HEK293 (cell line): ENCODE measurements at regions not wholly inside any gene's neighbourhood (a gene's known extent, or its start where the extent isn't known, plus 50 kb on each side); places are given as distances from the start of the nearest gene placed in this dataset.

Experiments
- CTCF ChIA-PET: fragments of 350-600 bp; formaldehyde crosslinking; extraction: SDS; loops from one replicate; lab custom pipeline; 2021; ENCODE audit warnings: antibody characterized with exemption; lab: Yijun Ruan, JAX
- POLR2A ChIA-PET: fragments of 300-600 bp; formaldehyde crosslinking; extraction: SDS; loops from one replicate; lab custom pipeline; 2020; ENCODE audit warnings: antibody characterized with exemption, inconsistent platforms; lab: Yijun Ruan, JAX
- H3K27ac ChIP-seq: fragments of 200-500 bp; sonication (Bioruptor generic); 2 replicates; pipeline ENCODE4 v1.5.1; 2014; ENCODE audit warnings: low read depth, low read length, control low read depth, inconsistent platforms; ENCODE audit errors: extremely low read depth
- H3K36me3 ChIP-seq, 2 experiments: fragments of 200-500 bp in 1 of 2; sonication (Bioruptor generic) in 1 of 2; 1 replicate in 1 of 2; 2 replicates in 1 of 2; pipeline ENCODE4 v1.5.1; 2014 to 2017; ENCODE audit warnings: inconsistent platforms in 2 of 2, low read length in 2 of 2; ENCODE audit not compliant: control insufficient read depth in 2 of 2, insufficient read depth in 1 of 2
- H3K4me1 ChIP-seq: fragments of 200-500 bp; sonication (Bioruptor generic); 2 replicates; pipeline ENCODE4 v1.5.1; 2014; ENCODE audit warnings: mild to moderate bottlenecking, low read length, inconsistent platforms; ENCODE audit not compliant: control insufficient read depth, insufficient read depth
- H3K4me3 ChIP-seq: 2 replicates; pipeline ENCODE4 v1.5.1; 2011; ENCODE audit warnings: low read depth, mild to moderate bottlenecking, control low read depth, low read length, moderate library complexity
- H3K9me3 ChIP-seq: fragments of 200-500 bp; sonication (Bioruptor generic); 2 replicates; pipeline ENCODE4 v1.5.1; 2014; ENCODE audit warnings: low read depth, low read length, inconsistent platforms; ENCODE audit not compliant: control insufficient read depth, insufficient read depth
- FEZF1 ChIP-seq: fragments of 450-650 bp; formaldehyde crosslinking; IDR thresholded peaks from 2 replicates; pipeline ENCODE4 v1.5.1; 2016; ENCODE audit warnings: missing biosample characterization, missing genetic modification characterization
- IKZF3 ChIP-seq: fragments of 450-650 bp; IDR thresholded peaks from 2 replicates; pipeline ENCODE4 v1.5.0; 2018; ENCODE audit warnings: missing biosample characterization, mild to moderate bottlenecking, missing genetic modification characterization, moderate library complexity
- SALL2 ChIP-seq: fragments of 450-650 bp; formaldehyde crosslinking; IDR thresholded peaks from 2 replicates; pipeline ENCODE4 v1.5.0; 2017; ENCODE audit warnings: missing biosample characterization, mild to moderate bottlenecking, missing genetic modification characterization, borderline replicate concordance
- SCRT2 ChIP-seq: fragments of 450-650 bp; formaldehyde crosslinking; IDR thresholded peaks from 2 replicates; pipeline ENCODE4 v1.5.1; 2016; ENCODE audit warnings: missing biosample characterization, missing genetic modification characterization
- SETDB1 ChIP-seq: IDR thresholded peaks from one replicate; pipeline ENCODE4 v1.6.1; 2017; ENCODE audit warnings: mild to moderate bottlenecking, low read length, moderate library complexity, mixed read lengths; ENCODE audit not compliant: insufficient read length
- SP2 ChIP-seq: fragments of 450-650 bp; formaldehyde crosslinking; IDR thresholded peaks from 2 replicates; pipeline ENCODE4 v1.5.1; 2016; ENCODE audit warnings: missing biosample characterization, missing genetic modification characterization
- TRIM28 ChIP-seq: IDR thresholded peaks from 2 replicates; pipeline ENCODE4 v1.6.1; 2011; ENCODE audit warnings: low read length, control low read depth, borderline replicate concordance
- YY1 ChIP-seq: fragments of 450-650 bp; formaldehyde crosslinking; IDR thresholded peaks from 2 replicates; pipeline ENCODE4 v1.5.1; 2018; ENCODE audit warnings: missing biosample characterization, missing genetic modification characterization
- ZBTB20 ChIP-seq: fragments of 450-650 bp; formaldehyde crosslinking; IDR thresholded peaks from 2 replicates; pipeline ENCODE4 v1.5.1; 2016; ENCODE audit warnings: missing biosample characterization, missing genetic modification characterization
- ZBTB21 ChIP-seq: fragments of 450-650 bp; formaldehyde crosslinking; IDR thresholded peaks from 2 replicates; pipeline ENCODE4 v1.5.1; 2017; ENCODE audit warnings: missing biosample characterization, missing genetic modification characterization
- ZNF132 ChIP-seq: fragments of 450-650 bp; formaldehyde crosslinking; IDR thresholded peaks from 2 replicates; pipeline ENCODE4 v1.5.1; 2017; ENCODE audit warnings: missing biosample characterization, missing genetic modification characterization, borderline replicate concordance
- ZNF155 ChIP-seq: fragments of 450-650 bp; formaldehyde crosslinking; IDR thresholded peaks from 2 replicates; pipeline ENCODE4 v1.5.1; 2016; ENCODE audit warnings: missing biosample characterization, missing genetic modification characterization
- ZNF211 ChIP-seq: fragments of 450-650 bp; formaldehyde crosslinking; IDR thresholded peaks from 2 replicates; pipeline ENCODE4 v1.5.1; 2016; ENCODE audit warnings: low read depth, missing biosample characterization, missing genetic modification characterization
- ZNF391 ChIP-seq: fragments of 450-650 bp; formaldehyde crosslinking; IDR thresholded peaks from 2 replicates; pipeline ENCODE4 v1.5.1; 2016; ENCODE audit warnings: low read depth, missing biosample characterization, missing genetic modification characterization, borderline replicate concordance
- ZNF530 ChIP-seq: fragments of 450-650 bp; formaldehyde crosslinking; IDR thresholded peaks from 2 replicates; pipeline ENCODE4 v1.5.1; 2016; ENCODE audit warnings: low read depth, missing biosample characterization, missing genetic modification characterization
- ZNF571 ChIP-seq: fragments of 450-650 bp; formaldehyde crosslinking; IDR thresholded peaks from 2 replicates; pipeline ENCODE4 v1.5.0; 2017; ENCODE audit warnings: missing biosample characterization, missing genetic modification characterization
- ZNF664 ChIP-seq: fragments of 450-650 bp; formaldehyde crosslinking; IDR thresholded peaks from 2 replicates; pipeline ENCODE4 v1.5.1; 2016; ENCODE audit warnings: missing biosample characterization, missing genetic modification characterization
- ZNF677 ChIP-seq: fragments of 450-650 bp; IDR thresholded peaks from 2 replicates; pipeline ENCODE4 v1.5.0; 2018; ENCODE audit warnings: missing biosample characterization, mild to moderate bottlenecking, missing genetic modification characterization, moderate library complexity
- ZNF747 ChIP-seq: fragments of 450-650 bp; formaldehyde crosslinking; IDR thresholded peaks from 2 replicates; pipeline ENCODE4 v1.5.1; 2016; ENCODE audit warnings: missing biosample characterization, missing genetic modification characterization
- ZNF837 ChIP-seq: fragments of 450-650 bp; formaldehyde crosslinking; IDR thresholded peaks from 2 replicates; pipeline ENCODE4 v1.5.1; 2016; ENCODE audit warnings: missing biosample characterization, missing genetic modification characterization
- TF ChIP-seq, protein P1 (sequence below): fragments of 450-650 bp; formaldehyde crosslinking; IDR thresholded peaks from 2 replicates; pipeline ENCODE4 v1.5.1; 2016; ENCODE audit warnings: missing biosample characterization, missing genetic modification characterization
- TF ChIP-seq, protein P2 (sequence below): fragments of 450-650 bp; formaldehyde crosslinking; IDR thresholded peaks from 2 replicates; pipeline ENCODE4 v1.5.1; 2016; ENCODE audit warnings: missing biosample characterization, missing genetic modification characterization, borderline replicate concordance
- TF ChIP-seq, protein P3 (sequence below): fragments of 450-650 bp; formaldehyde crosslinking; IDR thresholded peaks from 2 replicates; pipeline ENCODE4 v1.5.1; 2016; ENCODE audit warnings: missing biosample characterization, missing genetic modification characterization, borderline replicate concordance

DNA sequence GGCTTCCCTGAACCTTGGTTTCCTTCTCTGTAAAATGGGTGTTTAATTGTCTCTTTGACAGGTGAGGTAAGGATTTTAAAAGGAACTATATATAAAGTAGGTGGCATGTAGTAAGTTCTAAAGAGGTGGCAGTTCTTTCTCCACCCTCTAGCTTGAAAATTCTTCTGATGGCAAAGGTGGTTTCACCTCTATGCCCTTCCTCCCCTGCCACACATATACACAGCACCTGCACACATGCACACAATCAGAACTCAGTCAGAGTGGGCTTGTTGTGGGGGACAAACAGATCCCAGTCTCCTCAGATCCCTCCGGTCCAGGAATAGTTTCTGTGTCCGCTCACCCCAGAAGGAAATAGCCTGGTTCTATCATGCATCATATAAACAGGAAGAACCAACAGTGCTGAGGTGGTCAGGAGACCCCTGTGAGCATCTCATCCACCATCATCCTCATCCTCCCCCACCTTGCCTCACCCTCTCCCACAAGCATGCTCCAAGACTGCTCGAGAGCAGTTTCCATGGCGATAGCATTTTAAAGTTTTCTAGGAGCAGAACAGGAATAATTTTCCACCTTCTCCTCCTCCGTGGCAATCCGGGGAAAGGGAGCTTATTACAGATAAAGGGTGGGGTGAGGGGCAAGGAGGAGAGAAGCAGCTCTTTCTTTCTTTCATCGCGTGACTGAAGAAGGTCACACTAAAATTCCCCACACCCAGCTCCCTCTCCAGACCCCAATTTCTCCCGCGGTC lies 123.6 kb downstream of the CHST1 start:
- ChIA-PET POLR2A (no interaction called here), CTCF (interaction anchor here (0.6 to 1.1 kb wide), 3 partner anchors 10 to 113 kb away, joined by 3 to 7 read pairs (median 3); no protein-coding TSS in a partner anchor)
- Histone ChIP-seq H3K36me3 (no peaks in the 10 kb centered on the region), H3K4me1 (no peaks in the 10 kb centered on the region), H3K4me3 (no peak overlapping the region), H3K27ac (no peak overlapping the region), H3K9me3 (no peaks in the 10 kb centered on the region)
- TF ChIP-seq ZBTB21 (tag by site-specific recombination) (no peak), SCRT2 (tag by site-specific recombination) (no peak), ZNF747 (tag by site-specific recombination) (no peak), ZNF132 (tag by site-specific recombination) (no peak), ZNF211 (tag by site-specific recombination) (no peak), ZNF391 (tag by site-specific recombination) (no peak), SP2 (no peak), ZNF677 (tag by site-specific recombination) (no peak), SALL2 (no peak), TRIM28 (no peak), YY1 (tag by site-specific recombination) (no peak), ZNF530 (tag by site-specific recombination) (no peak), ZNF155 (tag by site-specific recombination) (no peak), ZNF837 (tag by site-specific recombination) (no peak), ZNF664 (no peak)
- TF ChIP-seq, protein P1, sequence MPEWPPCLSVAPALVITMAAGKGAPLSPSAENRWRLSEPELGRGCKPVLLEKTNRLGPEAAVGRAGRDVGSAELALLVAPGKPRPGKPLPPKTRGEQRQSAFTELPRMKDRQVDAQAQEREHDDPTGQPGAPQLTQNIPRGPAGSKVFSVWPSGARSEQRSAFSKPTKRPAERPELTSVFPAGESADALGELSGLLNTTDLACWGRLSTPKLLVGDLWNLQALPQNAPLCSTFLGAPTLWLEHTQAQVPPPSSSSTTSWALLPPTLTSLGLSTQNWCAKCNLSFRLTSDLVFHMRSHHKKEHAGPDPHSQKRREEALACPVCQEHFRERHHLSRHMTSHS (tag by site-specific recombination) = no peak
- TF ChIP-seq, protein P2, sequence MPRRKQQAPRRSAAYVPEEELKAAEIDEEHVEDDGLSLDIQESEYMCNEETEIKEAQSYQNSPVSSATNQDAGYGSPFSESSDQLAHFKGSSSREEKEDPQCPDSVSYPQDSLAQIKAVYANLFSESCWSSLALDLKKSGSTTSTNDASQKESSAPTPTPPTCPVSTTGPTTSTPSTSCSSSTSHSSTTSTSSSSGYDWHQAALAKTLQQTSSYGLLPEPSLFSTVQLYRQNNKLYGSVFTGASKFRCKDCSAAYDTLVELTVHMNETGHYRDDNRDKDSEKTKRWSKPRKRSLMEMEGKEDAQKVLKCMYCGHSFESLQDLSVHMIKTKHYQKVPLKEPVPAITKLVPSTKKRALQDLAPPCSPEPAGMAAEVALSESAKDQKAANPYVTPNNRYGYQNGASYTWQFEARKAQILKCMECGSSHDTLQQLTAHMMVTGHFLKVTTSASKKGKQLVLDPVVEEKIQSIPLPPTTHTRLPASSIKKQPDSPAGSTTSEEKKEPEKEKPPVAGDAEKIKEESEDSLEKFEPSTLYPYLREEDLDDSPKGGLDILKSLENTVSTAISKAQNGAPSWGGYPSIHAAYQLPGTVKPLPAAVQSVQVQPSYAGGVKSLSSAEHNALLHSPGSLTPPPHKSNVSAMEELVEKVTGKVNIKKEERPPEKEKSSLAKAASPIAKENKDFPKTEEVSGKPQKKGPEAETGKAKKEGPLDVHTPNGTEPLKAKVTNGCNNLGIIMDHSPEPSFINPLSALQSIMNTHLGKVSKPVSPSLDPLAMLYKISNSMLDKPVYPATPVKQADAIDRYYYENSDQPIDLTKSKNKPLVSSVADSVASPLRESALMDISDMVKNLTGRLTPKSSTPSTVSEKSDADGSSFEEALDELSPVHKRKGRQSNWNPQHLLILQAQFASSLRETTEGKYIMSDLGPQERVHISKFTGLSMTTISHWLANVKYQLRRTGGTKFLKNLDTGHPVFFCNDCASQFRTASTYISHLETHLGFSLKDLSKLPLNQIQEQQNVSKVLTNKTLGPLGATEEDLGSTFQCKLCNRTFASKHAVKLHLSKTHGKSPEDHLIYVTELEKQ = no peak
- TF ChIP-seq, protein P3, sequence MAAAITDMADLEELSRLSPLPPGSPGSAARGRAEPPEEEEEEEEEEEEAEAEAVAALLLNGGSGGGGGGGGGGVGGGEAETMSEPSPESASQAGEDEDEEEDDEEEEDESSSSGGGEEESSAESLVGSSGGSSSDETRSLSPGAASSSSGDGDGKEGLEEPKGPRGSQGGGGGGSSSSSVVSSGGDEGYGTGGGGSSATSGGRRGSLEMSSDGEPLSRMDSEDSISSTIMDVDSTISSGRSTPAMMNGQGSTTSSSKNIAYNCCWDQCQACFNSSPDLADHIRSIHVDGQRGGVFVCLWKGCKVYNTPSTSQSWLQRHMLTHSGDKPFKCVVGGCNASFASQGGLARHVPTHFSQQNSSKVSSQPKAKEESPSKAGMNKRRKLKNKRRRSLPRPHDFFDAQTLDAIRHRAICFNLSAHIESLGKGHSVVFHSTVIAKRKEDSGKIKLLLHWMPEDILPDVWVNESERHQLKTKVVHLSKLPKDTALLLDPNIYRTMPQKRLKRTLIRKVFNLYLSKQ (tag by site-specific recombination) = no peak

DNA sequence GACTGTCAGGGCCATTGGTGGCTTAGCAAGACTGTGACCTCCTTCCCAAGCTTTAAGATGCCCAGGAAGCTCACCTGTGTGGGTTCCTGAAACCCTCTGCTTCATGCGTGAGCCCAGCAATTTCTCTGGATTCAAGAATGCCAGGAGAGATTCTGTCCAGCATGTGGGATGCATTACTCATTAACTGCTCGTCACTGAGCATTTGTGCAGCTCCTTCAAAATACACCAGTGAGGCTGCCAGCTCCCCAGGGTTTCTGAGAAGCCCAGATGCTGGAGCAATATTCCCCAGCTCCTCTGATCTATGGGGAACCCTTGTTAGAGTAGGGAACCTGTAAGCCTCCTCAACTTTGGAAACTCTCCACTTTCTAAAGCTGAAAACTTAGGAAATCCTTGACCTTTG lies 126.5 kb downstream of the CHST1 start:
- TF ChIP-seq SETDB1 (no peak), ZBTB20 (tag by site-specific recombination) (no peak), IKZF3 (tag by site-specific recombination) (no peak), ZNF571 (tag by site-specific recombination) (no peak), FEZF1 (tag by site-specific recombination) (no peak)
- H3K4me3 ChIP-seq = no peak overlapping the region
- no peaks in the 10 kb centered on the region for H3K36me3 ChIP-seq
- H3K9me3 ChIP-seq = no peaks in the 10 kb centered on the region
- no peaks in the 10 kb centered on the region for H3K4me1 ChIP-seq
- ChIA-PET POLR2A (no interaction called here), CTCF (interaction anchor here (0.7 kb wide), 1 partner anchor 114 kb away, joined by 3 read pairs; no protein-coding TSS in a partner anchor)
- H3K27ac ChIP-seq = no peak overlapping the region
